KMS-11 (cell line): ENCODE measurements at regions not wholly inside any gene's neighbourhood (a gene's known extent, or its start where the extent isn't known, plus 50 kb on each side); places are given as distances from the start of the nearest gene placed in this dataset.

Source experiments
- H2AFZ ChIP-seq: fragments of 200-600 bp; sonication (generic); 2 replicates; pipeline ENCODE4 v1.6.1; 2016; ENCODE audit warnings: antibody characterized with exemption, mixed run types, low read depth
- H3K27ac ChIP-seq: fragments of 200-600 bp; sonication (generic); 2 replicates; pipeline ENCODE4 v1.6.1; 2016; ENCODE audit warnings: mild to moderate bottlenecking, mixed run types
- H3K27me3 ChIP-seq: fragments of 200-600 bp; sonication (generic); 2 replicates; pipeline ENCODE4 v1.6.1; 2017; ENCODE audit warnings: mild to moderate bottlenecking, low read depth, mixed run types, moderate library complexity; ENCODE audit not compliant: insufficient read depth
- H3K36me3 ChIP-seq: fragments of 200-600 bp; sonication (generic); 2 replicates; pipeline ENCODE4 v1.6.1; 2017; ENCODE audit warnings: mild to moderate bottlenecking, mixed run types; ENCODE audit not compliant: insufficient read depth
- H3K4me1 ChIP-seq: fragments of 200-600 bp; sonication (generic); 2 replicates; pipeline ENCODE4 v1.6.1; 2016; ENCODE audit warnings: mild to moderate bottlenecking, low read depth, mixed run types; ENCODE audit not compliant: poor library complexity, severe bottlenecking
- H3K4me2 ChIP-seq: fragments of 200-600 bp; sonication (generic); 2 replicates; pipeline ENCODE4 v1.7.0; 2016; ENCODE audit warnings: mild to moderate bottlenecking, mixed run types
- H3K4me3 ChIP-seq: fragments of 200-600 bp; sonication (generic); IDR thresholded peaks from 2 replicates; pipeline ENCODE4 v1.6.1; 2017; ENCODE audit warnings: low read depth, low read length, mixed read lengths; ENCODE audit not compliant: insufficient read depth
- H3K79me2 ChIP-seq: fragments of 200-600 bp; sonication (generic); 2 replicates; pipeline ENCODE4 v1.6.1; 2016; ENCODE audit warnings: low read depth, mixed run types; ENCODE audit not compliant: insufficient read depth
- H3K9ac ChIP-seq: fragments of 200-600 bp; sonication (generic); 2 replicates; pipeline ENCODE4 v1.6.1; 2016; ENCODE audit warnings: mild to moderate bottlenecking, mixed run types
- H4K20me1 ChIP-seq: fragments of 200-600 bp; sonication (generic); 2 replicates; pipeline ENCODE4 v1.6.1; 2016; ENCODE audit warnings: mild to moderate bottlenecking, mixed run types; ENCODE audit not compliant: insufficient read depth
- CTCF ChIP-seq: fragments of 200-600 bp; sonication (generic); conservative IDR thresholded peaks from 2 replicates; pipeline ENCODE4 v1.6.1; 2017; ENCODE audit warnings: low read depth, mild to moderate bottlenecking, antibody characterized with exemption, low read length, moderate library complexity, mixed read lengths

GRCh38 chr10:2214092-2214491, 476.8 kb upstream of the ADARB2 start:
- H3K27me3 ChIP-seq, result no peaks in the 10 kb centered on the region
- no peaks in the 10 kb centered on the region for H3K4me1 ChIP-seq
- H2AFZ ChIP-seq, result no peak overlapping the region
- H3K79me2 ChIP-seq, result no peaks in the 10 kb centered on the region
- no peak overlapping the region for H3K27ac ChIP-seq
- H3K36me3 ChIP-seq, result no peaks in the 10 kb centered on the region
- H3K4me2 ChIP-seq, result no peak overlapping the region
- no peaks in the 10 kb centered on the region for H4K20me1 ChIP-seq
- no peak for TF ChIP-seq CTCF
- H3K4me3 ChIP-seq, result no peak overlapping the region
- no peak overlapping the region for H3K9ac ChIP-seq

DNA sequence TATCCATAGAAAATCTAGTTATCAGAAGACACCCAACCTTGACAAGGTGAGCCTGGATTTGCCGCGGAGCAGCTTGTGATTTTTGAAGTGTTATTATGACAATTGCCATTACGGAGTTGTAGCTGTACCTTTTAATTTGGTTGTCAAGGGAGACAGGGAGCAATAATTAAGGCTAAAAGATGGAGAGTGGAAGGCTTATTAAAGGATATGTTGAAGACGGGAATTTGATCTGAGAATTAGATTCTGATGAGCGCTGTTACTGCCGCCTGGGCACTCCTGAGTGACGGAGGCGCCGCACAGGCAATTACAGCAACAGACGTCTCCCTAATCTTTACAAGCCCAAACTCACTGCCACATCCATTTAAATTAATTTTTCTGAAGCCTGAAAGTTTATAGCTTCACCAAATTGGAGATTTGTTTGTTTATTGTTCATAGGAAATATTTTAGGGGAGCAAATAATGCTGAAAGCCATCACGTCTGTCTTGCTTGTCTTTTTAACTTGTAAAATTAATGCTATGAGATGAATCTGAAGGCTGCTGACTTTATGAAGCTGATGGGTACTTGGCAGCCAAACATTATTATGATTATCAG, 475.0 kb upstream of the ADARB2 start:
- Histone ChIP-seq H3K27me3 (no peaks in the 10 kb centered on the region), H3K4me1 (no peaks in the 10 kb centered on the region), H3K79me2 (no peaks in the 10 kb centered on the region), H3K36me3 (no peaks in the 10 kb centered on the region), H4K20me1 (no peaks in the 10 kb centered on the region), H2AFZ (no peak overlapping the region), H3K4me2 (no peak overlapping the region), H3K27ac (no peak overlapping the region), H3K9ac (no peak overlapping the region), H3K4me3 (no peak overlapping the region)
- no peak for TF ChIP-seq CTCF

- Histone ChIP-seq H2AFZ (no peak overlapping the region), H3K4me2 (no peak overlapping the region), H3K27me3 (no peaks in the 10 kb centered on the region), H3K79me2 (no peaks in the 10 kb centered on the region), H3K36me3 (no peaks in the 10 kb centered on the region), H4K20me1 (no peaks in the 10 kb centered on the region), H3K4me3 (no peak overlapping the region), H3K9ac (no peak overlapping the region), H3K27ac (no peak overlapping the region), H3K4me1 (no peaks in the 10 kb centered on the region)
- TF ChIP-seq CTCF, result no peak
These were observed 472.8 kb upstream of the ADARB2 start for GRCh38 chr10:2210088-2210487.

- Histone ChIP-seq H3K36me3 (no peaks in the 10 kb centered on the region), H3K79me2 (no peaks in the 10 kb centered on the region), H3K4me3 (no peak overlapping the region), H3K4me1 (no peaks in the 10 kb centered on the region), H3K27me3 (no peaks in the 10 kb centered on the region), H2AFZ (no peak overlapping the region), H3K9ac (no peak overlapping the region), H3K27ac (no peak overlapping the region), H3K4me2 (no peak overlapping the region), H4K20me1 (no peaks in the 10 kb centered on the region)
- no peak for TF ChIP-seq CTCF
These were observed 470.8 kb upstream of the ADARB2 start for GRCh38 chr10:2208106-2208505.
